Myocyte (in vitro differentiated cells): ENCODE measurements at regions not wholly inside any gene's neighbourhood (a gene's known extent, or its start where the extent isn't known, plus 50 kb on each side); places are given as distances from the start of the nearest gene placed in this dataset.

Experiments
- DNase-seq: peaks from one replicate; pipeline ENCODE4 v3.0.0-alpha.2; 2012; ENCODE audit warnings: low read depth

DNA sequence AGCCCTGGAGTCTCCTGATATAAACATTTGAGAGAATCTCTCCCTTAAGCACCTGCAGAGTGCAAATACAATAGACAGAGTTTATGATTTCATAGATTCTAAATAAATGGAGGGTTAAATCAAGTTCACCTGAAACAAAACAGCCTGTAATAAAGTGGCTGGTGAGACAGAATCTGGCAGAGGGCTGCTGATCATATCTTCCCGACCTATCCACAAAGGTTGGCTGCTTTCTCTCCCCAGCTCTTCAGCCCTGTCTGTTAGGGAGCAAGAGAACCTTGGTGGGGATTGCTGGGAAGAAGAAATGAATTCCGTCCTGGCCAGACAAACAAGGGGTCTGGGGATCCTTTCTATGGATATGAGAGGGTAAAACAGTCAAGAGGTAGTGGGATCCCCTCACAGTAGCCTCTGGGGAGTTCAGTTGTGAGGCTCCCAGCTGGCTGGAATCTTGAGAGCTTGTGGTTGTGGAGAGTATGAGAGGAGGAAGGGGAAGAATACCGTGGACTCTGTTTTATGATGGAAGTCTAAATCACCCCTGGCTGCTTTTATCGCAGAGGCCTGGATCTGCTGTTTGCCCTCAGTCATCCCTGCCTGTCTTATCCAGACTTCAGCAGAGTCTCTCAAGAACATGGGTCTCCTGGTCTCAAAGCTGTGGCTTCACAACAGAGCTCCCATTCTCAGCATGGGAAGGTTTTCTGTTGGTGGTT, 451.3 kb downstream of the NTRK3 start:
- DNase-seq = no peak

DNA sequence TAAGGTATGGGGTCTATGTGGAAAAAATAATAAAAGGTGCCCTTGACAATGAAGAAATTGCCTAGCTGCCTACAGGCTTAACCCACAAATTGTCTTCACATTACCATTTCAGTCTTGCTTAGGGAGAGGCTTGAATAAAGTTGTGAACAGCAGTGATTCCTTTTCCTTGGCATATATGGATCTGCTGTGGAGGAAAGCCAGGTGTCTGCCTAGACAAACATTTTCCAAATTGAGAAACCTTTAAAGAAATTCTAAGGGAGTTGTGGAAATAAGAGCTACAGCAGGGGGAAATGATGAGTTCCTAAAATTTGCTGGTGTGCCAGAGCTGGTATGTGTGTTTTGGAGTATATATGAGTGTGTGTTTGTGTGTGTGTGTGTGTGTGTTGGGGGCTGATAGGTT, 452.1 kb downstream of the NTRK3 start:
- no peak for DNase-seq

DNA sequence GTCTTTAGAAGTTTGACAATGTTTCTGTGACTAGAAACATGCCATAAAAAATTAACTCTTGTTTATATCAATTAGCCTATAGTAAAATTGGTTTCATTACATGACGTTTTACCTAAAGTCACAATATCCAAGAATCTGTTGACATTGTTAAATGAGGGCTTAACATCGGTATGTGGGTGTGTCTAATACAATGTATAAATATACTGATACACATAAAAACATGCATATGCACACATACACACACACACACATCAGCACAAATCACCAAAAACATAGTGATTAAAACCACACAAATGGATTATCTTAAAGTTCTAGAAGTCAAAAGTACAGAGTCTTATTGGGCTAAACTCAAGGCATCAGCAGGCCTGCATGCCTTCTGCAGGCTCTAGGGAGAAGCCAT, 456.7 kb downstream of the NTRK3 start:
- DNase-seq = no peak

DNA sequence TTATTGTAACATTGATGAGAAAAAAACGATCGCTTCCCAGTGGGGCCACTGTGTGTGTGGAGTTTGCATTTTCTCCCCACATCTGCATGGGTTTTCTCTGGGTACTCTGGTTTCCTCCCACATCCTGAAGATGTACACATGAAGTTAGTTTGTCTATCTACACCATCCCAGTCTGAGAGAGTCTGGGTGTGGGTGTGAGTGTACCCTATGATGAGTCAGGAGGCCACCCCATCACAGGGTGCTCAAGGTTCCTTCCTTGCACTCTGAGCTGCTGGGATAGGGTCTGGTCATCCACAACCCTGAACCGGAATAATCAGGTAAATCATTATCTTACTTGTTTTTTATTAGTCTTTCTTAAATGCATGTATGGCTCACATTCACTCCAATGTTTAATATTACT, 457.1 kb downstream of the NTRK3 start:
- DNase-seq = no peak

DNA sequence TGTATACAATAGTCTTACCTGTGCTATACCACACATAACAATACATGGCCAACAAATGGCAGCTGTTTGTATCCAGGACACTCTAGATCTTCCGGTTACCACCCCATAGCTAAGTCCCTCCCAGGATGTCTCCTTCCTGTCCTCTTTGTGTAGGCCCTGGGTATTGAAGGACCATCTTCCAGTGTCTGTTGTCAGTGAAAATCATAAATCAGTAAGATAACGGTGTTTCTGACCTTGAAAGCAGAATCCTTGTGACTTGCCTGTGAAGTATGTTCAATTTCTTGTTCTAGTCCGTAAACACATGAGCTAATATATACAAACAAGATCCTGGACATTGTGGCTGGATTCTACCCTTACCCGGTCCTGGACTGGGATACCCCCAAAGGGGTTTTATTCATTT, 462.8 kb downstream of the NTRK3 start:
- no peak for DNase-seq

DNA sequence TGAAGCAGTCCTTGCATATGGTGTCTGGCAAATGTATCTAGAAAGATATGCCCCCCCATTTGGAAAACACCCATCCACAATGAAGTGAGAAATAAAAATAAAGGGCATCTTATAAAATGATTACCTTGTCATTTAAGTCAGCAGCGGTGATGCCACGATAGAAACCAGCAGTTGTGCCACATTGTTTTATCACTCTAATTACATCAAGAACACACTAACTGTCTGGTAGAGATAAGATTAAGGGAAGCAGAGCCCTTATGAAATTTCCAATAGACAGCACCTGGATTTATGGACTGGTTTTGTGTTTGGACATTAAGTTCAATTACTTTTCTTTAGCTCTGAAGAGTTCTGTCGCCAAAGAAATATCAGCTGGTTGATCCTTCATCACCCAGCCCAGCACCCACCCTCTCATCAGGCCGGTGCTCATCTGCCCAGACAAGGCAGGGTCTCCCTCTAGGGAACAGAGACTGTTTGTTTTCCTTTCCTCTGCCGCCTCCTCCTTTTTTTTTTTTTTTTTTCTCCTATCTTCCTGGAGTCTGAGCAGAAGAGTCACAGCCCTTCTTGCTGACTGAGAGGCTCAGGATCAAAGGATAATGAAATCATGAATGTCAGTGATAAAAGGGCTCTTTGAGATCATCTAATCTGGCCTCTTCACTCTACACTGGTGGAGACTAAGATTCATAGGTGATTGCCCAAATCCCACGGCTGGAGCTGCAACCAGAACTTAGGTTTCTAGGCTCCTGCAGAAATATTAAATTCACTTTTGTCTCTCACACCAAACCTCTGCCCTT, 464.1 kb downstream of the NTRK3 start:
- no peak for DNase-seq

- no peak for DNase-seq
Measured at GRCh38 chr15:87781959-87782625, 474.4 kb downstream of the NTRK3 start.

GRCh38 chr15:87779746-87780145, 476.8 kb downstream of the NTRK3 start:
- DNase-seq = no peak

GRCh38 chr15:87778358-87778757, 478.2 kb downstream of the NTRK3 start:
- no peak for DNase-seq

DNA sequence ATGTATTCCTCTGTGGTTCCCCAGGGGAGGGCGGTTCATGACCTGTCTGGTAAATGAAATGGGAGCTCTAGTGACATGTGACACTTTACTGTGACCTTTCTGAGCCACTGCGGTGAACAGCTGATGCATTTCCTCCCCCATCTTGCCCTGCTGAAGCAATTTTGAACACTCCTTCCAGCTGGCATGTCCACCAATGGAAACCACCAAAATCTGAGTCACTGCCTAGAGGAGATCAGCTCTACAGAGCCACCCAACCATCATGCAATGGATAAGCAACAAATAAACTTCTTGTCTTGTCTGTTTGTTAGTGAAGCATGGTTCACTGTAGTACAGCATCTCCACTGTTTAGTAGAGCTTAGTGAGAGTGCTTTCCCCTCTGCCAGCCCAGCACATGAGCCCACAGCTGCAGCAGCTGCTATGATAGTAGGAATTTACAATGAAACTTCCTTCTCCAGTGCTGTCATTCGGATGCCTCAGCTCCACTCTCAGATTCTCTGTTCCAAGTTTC, 479.4 kb downstream of the NTRK3 start:
- DNase-seq = peak; percentile 96

DNA sequence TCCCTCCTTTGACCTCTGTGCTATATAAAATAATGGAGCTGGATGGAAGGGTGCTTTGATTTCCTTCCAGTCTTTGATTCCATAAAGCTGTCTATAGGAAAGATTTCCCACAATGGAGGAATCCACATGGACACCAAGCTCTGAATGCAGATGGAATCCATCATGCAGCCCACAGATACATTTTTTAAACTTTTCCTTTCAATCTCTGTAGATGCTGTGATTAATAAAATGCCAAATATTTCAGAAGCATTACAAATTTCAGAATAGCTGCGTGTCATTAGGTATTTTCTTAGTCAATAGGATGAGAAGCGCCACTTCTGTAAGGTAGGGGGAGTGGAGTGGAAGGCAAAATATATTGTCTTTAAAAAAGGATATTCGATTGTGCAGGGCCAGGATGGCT, 489.0 kb downstream of the NTRK3 start:
- no peak for DNase-seq

GRCh38 chr15:87764461-87765240, 491.9 kb downstream of the NTRK3 start:
- DNase-seq = no peak

DNA sequence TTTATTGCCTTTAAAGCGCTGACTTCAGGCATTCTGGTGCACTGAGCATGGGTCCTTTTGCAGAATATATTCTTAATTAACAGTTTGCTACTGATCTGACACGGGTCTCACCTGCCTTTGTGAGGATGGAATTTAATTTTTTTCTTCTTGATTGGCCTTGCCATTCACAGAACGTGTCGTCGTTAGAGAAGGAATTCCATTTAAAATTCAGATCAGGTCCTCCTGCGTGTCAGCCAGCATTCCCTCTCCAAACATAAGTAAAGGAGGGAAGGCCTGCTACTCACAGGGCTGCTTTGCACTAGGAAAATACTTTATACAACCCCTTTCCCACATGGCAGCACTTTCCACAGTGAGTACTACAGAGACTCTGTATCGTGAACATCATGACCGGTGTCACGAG, 492.7 kb downstream of the NTRK3 start:
- no peak for DNase-seq

GRCh38 chr15:87761736-87762509, 494.6 kb downstream of the NTRK3 start:
- DNase-seq = no peak

GRCh38 chr15:87760547-87761314, 495.8 kb downstream of the NTRK3 start:
- no peak for DNase-seq

DNA sequence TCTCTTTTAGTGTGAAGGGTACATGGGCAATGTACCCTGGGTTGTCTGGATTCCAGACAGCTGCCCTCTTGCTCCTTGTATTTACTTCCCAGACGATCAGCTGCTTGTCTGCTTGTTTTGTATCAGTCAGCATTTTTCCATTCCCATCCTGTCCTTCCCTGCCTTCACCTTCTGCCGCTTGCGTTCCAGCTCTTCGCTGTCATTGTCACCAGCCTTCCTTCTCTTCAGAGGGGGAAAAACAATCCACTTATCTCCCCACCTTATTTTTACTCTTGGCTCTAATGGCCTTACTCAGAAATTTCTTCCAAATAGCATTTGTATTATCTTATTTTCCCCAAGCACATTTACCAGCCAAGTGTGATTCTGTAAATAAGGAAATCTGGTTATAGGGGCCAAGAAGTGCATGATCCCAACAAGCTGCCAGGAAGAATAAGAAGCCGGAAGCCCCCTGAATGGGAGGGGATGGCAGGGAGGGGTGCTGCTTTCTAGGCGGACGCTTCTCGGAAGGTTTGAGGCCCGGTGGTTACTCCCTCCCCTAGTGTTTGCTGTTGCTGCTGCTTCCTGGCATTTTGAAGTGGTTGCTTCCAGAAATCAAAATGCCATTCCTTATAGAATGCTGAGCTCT, 497.6 kb downstream of the NTRK3 start:
- no peak for DNase-seq

DNA sequence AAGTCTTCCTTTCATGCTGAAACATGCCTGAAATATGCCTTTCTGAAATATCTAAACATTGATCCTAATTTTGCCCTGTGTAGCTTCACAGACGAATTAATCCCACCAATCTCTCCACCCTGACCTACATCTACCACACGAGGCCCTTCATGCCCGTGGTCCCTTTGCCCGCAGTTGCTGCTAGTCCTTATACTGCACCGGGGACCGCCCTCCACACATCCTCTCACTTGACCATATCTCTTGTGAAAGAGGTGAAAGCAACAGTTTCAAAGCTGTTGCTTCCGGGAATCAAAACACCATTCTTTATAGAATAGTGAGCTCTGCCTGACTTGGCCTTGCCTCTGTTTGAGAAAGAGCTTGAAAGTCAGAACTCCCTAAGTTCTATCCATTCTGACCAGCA, 499.5 kb downstream of the NTRK3 start:
- DNase-seq = no peak

- DNase-seq = no peak
Measured at GRCh38 chr15:87756072-87756471, 500.5 kb downstream of the NTRK3 start.

- DNase-seq = peak; percentile 75
Measured at GRCh38 chr15:87755226-87755625, 501.3 kb downstream of the NTRK3 start.
